ENCODE measurements at regions not wholly inside any gene's neighbourhood (a gene's known extent, or its start where the extent isn't known, plus 50 kb on each side); places are given as distances from the start of the nearest gene placed in this dataset.

DNA sequence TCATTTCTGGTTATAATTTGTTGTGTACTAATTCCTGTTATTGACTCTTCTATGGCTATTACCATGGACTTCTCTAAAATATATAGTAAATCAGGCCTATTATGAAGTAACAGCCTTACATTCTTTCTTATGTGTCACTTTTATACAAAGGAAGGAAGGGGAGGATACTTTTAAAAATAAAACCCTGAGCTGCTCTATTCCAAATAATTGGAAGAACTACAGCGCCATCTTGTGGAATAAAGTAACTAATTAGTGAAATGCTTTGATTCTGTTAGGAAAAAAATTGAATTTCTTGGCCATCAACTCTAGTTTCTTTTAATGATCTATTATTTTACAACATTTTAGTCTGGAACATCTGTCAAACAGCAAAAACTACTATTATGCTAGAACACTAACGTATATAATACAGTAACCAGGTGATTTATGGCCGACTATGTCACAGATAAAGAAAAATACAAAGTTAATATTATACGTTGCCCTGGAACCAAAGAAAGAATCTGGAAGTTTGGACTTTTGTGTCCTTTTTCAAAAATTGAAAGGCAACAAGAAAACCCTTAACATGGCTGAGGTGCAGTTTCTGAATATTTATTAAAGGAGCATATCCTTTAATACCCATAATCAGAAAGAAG, 55.0 kb upstream of the NELL2 start:
- Histone ChIP-seq H3K27ac (no peak overlapping the region), H3K4me3 (no peak overlapping the region), H3K4me1 (no peaks in the 10 kb centered on the region), H3K9ac (ENCODE audit: low read depth in 2 of 2, low read length in 2 of 2) (no peak overlapping the region), H3K9me3 (no peaks in the 10 kb centered on the region), H3K36me3 (no peaks in the 10 kb centered on the region), H3K27me3 (no peaks in the 10 kb centered on the region)
- DNase-seq, result no peak
- TF ChIP-seq, protein P1, sequence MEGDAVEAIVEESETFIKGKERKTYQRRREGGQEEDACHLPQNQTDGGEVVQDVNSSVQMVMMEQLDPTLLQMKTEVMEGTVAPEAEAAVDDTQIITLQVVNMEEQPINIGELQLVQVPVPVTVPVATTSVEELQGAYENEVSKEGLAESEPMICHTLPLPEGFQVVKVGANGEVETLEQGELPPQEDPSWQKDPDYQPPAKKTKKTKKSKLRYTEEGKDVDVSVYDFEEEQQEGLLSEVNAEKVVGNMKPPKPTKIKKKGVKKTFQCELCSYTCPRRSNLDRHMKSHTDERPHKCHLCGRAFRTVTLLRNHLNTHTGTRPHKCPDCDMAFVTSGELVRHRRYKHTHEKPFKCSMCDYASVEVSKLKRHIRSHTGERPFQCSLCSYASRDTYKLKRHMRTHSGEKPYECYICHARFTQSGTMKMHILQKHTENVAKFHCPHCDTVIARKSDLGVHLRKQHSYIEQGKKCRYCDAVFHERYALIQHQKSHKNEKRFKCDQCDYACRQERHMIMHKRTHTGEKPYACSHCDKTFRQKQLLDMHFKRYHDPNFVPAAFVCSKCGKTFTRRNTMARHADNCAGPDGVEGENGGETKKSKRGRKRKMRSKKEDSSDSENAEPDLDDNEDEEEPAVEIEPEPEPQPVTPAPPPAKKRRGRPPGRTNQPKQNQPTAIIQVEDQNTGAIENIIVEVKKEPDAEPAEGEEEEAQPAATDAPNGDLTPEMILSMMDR (IDR thresholded peaks at IDR 0.05), result peak; percentile 54
- intact Hi-C loops (cut with DNase I), result loop anchor here (5.0 kb wide), 1 partner anchor 919 kb away; no protein-coding TSS in a partner anchor

DNA sequence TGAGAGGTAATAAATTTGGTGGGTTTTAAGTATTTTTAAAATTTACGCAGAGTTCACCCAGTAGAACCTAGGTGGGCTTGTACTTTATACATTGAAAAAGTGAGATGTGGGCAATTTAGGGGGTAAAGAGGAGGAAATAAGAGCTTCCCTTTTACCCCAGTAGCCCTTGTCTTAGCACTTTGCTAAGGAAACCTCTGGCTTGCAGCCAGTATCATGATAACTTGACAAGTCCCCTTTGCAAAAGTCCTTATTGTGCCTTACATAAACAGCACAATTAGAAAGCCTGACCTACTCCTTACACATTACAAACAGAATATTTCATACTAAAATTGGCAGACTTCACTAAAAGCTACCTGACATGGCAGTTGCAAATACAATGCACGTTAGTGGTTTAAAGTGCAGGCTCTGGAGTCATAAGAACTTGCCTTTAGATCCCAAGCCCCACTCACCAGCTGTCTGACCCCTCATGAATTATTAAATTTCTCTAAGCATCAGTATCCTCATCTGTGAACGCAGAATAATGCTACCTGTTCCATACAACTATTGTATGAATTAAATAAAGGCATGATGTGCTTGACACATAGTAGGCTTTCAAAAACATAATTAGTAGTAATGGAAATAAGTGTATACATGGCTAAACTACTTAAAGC, 53.2 kb upstream of the NELL2 start:
- no peak overlapping the region for H3K9ac ChIP-seq (ENCODE audit: low read depth in 2 of 2, low read length in 2 of 2)
- H3K9me3 ChIP-seq, result no peaks in the 10 kb centered on the region
- DNase-seq, result no peak
- no peaks in the 10 kb centered on the region for H3K27me3 ChIP-seq
- H3K4me1 ChIP-seq, result no peaks in the 10 kb centered on the region
- H3K4me3 ChIP-seq, result no peak overlapping the region
- no peak overlapping the region for H3K27ac ChIP-seq
- no peaks in the 10 kb centered on the region for H3K36me3 ChIP-seq
- TF ChIP-seq, protein P1 (IDR thresholded peaks at IDR 0.05), result no peak
- intact Hi-C loops (cut with DNase I), result loop anchor here (5.0 kb wide), 1 partner anchor 152 kb away; no protein-coding TSS in a partner anchor
